ENCODE measurements at regions not wholly inside any gene's neighbourhood (a gene's known extent, or its start where the extent isn't known, plus 50 kb on each side); places are given as distances from the start of the nearest gene placed in this dataset.

DNA sequence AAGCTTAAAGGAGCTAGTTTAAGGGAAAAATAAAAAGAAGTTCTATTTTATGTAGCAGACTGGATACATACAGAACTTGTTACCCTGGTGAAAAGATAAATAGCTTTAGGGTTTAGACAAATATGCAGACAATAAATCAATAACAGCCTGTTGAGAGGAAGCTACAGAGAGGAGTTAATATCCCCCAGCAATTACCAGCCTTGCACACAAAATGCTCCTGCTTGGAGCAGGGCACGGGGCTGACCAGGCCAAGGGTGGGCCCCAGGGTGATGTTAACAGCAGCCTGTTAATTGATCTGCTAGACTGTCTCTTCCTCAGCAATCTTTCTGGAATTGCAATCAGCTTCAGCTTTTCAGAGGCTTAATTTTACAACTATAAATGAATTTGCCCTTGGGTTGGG lies 125.1 kb upstream of the SOX4 start:
- TF ChIP-seq, protein P1, sequence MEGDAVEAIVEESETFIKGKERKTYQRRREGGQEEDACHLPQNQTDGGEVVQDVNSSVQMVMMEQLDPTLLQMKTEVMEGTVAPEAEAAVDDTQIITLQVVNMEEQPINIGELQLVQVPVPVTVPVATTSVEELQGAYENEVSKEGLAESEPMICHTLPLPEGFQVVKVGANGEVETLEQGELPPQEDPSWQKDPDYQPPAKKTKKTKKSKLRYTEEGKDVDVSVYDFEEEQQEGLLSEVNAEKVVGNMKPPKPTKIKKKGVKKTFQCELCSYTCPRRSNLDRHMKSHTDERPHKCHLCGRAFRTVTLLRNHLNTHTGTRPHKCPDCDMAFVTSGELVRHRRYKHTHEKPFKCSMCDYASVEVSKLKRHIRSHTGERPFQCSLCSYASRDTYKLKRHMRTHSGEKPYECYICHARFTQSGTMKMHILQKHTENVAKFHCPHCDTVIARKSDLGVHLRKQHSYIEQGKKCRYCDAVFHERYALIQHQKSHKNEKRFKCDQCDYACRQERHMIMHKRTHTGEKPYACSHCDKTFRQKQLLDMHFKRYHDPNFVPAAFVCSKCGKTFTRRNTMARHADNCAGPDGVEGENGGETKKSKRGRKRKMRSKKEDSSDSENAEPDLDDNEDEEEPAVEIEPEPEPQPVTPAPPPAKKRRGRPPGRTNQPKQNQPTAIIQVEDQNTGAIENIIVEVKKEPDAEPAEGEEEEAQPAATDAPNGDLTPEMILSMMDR (IDR thresholded peaks at IDR 0.05; ENCODE audit: low read depth, low read length, missing control alignments), result no peak
- no peak for DNase-seq (ENCODE audit: low read depth)
- H3K4me3 ChIP-seq (ENCODE audit: low read depth, low read length), result no peak overlapping the region

DNA sequence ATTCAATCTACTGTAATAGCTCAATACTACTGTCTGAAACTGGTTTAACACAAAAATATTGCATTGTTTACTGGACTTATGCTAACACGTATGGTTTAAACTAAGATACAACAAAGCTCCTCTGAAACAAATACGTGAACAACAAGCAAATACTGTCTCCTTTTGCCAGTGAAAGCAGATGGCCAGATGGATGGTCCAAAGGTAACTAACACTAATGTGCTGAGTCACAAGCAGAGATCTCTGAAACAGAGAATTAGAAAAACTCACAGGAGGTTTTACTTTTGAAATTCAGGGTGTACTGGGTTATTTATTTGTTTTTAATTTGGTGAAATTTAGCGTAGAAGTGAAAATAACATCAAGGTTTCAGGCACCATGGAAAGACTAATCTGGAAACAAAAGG lies 124.3 kb upstream of the SOX4 start:
- TF ChIP-seq, protein P1 (IDR thresholded peaks at IDR 0.05; ENCODE audit: low read depth, low read length, missing control alignments), result no peak
- no peak for DNase-seq (ENCODE audit: low read depth)
- no peak overlapping the region for H3K4me3 ChIP-seq (ENCODE audit: low read depth, low read length)

DNA sequence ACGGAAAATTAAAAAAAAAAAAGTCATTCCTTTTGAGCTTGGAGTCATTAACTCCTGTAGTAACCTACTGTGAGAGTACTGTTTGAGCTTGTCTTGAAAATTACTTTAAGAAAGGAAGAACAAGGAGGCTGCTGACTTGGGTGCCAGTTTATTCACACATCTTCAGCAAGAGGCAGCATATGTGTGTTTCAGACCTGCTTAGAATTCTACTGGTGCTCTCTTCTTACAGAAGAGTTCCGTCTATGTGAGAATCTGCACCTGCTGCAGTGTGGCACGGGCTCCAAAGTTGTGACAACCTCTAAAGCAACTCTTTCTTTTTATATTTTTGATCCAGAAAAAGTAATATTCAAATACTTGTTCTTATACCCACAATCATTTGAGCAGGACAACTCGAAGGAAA lies 117.4 kb upstream of the SOX4 start:
- TF ChIP-seq, protein P1 (IDR thresholded peaks at IDR 0.05; ENCODE audit: low read depth, low read length, missing control alignments), result no peak
- no peak overlapping the region for H3K4me3 ChIP-seq (ENCODE audit: low read depth, low read length)
- no peak for DNase-seq (ENCODE audit: low read depth)

DNA sequence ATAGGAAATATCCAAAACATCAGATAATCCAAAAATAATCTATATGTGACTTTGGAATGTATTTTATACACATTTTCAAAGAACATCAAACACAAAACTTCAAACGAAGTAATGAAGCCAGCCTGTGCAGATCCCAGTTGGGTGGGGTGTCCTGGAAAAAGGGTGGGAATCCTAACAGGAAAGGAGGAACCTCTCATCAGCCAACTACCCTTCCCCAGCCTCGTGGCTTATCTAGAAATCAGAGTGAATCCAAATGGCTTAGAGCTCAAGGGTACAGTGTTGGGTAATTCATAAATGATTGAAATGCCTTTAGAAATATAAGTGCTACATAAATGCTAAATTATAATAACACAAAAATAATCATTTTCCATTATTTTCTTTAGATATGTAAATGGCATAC lies 115.1 kb upstream of the SOX4 start:
- TF ChIP-seq, protein P1 (IDR thresholded peaks at IDR 0.05; ENCODE audit: low read depth, low read length, missing control alignments), result no peak
- DNase-seq (ENCODE audit: low read depth), result no peak
- H3K4me3 ChIP-seq (ENCODE audit: low read depth, low read length), result no peak overlapping the region

DNA sequence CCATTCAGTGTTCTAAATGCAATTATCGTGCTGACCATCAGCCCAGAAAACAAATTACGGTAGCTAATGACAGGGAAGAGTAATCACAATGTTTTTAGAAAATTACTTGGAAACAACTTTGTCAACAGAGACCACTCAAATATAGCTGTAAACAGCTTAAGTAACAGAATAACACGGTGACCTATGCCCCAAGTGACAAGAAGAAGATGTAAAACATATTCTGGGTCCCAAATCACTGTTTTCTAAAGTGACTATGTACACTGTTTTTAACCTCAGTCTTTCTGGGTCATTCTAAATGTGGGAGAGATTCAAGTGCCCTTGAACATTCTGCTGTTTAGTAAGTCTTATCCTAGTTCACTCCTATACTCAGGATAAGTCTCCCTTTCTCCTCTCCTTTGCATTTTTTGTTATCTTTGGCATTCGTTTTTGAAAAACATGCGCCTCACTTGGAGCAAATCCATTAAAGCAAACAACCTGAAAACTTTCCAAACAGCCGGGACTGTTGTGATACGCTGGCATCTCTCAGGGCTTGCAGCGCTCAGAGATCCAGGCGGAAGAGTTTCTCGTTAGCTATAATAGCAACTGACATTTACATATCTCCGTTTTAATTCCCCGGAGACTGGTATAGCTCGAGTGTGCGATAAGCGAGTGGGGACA lies 114.5 kb upstream of the SOX4 start:
- DNase-seq (ENCODE audit: low read depth), result no peak
- H3K4me3 ChIP-seq (ENCODE audit: low read depth, low read length), result no peak overlapping the region

DNA sequence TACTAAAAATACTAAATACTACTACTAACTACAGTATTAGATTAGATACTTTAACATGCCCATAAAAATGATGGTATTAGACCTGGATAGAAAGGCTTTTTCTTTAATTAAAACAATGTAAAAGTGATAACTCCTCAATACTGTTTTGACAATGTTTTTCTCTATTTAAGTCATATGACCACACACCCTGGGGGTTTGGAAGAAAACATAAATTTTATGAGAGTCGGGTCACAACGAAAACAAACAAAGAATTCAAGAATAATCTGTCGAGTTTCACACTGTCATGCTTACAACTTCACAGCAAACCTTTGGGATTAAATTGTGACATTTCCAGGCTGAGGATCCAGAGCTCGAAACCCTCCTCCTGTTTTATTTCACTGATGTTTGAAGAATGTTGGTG lies 107.4 kb upstream of the SOX4 start:
- TF ChIP-seq, protein P1 (IDR thresholded peaks at IDR 0.05; ENCODE audit: low read depth, low read length, missing control alignments), result no peak
- no peak overlapping the region for H3K4me3 ChIP-seq (ENCODE audit: low read depth, low read length)
- DNase-seq (ENCODE audit: low read depth), result no peak

More for the DNA sequence above, 114.5 kb upstream of the SOX4 start:
- TF ChIP-seq, protein P1 (IDR thresholded peaks at IDR 0.05; ENCODE audit: low read depth, low read length, missing control alignments), result no peak

DNA sequence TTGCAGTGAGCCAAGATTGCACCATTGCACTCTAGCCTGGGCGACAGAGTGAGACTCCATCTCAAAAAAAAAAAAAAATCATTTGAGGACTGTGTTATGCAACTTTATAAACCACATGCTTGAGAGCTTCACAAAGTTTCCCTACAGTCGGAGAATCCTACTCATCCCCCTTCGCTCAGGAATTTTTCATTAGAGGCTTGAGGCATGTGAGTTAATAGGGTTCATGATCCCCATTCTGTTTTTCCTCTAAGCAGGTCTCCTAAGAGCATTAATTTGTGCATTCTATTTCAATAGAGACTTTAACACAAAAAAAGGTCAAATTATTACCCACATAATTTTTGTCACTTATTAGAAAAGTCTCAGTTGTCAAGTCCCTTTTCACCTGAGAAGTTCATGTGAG lies 103.7 kb upstream of the SOX4 start:
- H3K4me3 ChIP-seq (ENCODE audit: low read depth, low read length), result no peak overlapping the region
- TF ChIP-seq, protein P1 (IDR thresholded peaks at IDR 0.05; ENCODE audit: low read depth, low read length, missing control alignments), result no peak
- DNase-seq (ENCODE audit: low read depth), result no peak
